ENCODE measurements at regions not wholly inside any gene's neighbourhood (a gene's known extent, or its start where the extent isn't known, plus 50 kb on each side); places are given as distances from the start of the nearest gene placed in this dataset.

GRCh38 chr6:18058429-18058828 lies 64.0 kb downstream of the NHLRC1 start:
- Histone ChIP-seq H3K36me3 (replicated peaks in 1 of 2; ENCODE audit: control insufficient read depth in 1 of 2, insufficient read depth in 2 of 2, low read length in 1 of 2) (no peaks in the 10 kb centered on the region), H4K20me1 (ENCODE audit: insufficient read depth) (no peaks in the 10 kb centered on the region), H3K4me2 (no peak overlapping the region), H3K9me3 (no peaks in the 10 kb centered on the region), H3F3A (replicated peaks; ENCODE audit: insufficient read depth) (no peaks in the 10 kb centered on the region), H3K9ac (no peak overlapping the region), H3K79me2 (ENCODE audit: insufficient read depth) (no peaks in the 10 kb centered on the region), H2AFZ (ENCODE audit: low read depth) (no peak overlapping the region), H3K9me2 (no peaks in the 10 kb centered on the region), H3K27ac (ENCODE audit: low read depth in 2 of 2, low read length in 1 of 2) (no peak overlapping the region), H3K4me1 (ENCODE audit: control insufficient read depth in 1 of 2, insufficient read depth in 2 of 2, low read depth in 1 of 2, low read length in 1 of 2) (no peaks in the 10 kb centered on the region), H3K27me3 (ENCODE audit: insufficient read depth) (no peaks in the 10 kb centered on the region), H3K4me3 (ENCODE audit: low read depth in 2 of 2, low read length in 1 of 2) (no peak overlapping the region)
- CTCF ChIA-PET, result no interaction called here
- no peak for TF ChIP-seq YY1 (IDR thresholded peaks at IDR 0.05; ENCODE audit: low read depth)
- TF ChIP-seq ELF1 (IDR thresholded peaks at IDR 0.05), result no peak
- no peak for TF ChIP-seq USF2 (IDR thresholded peaks at IDR 0.05; ENCODE audit: borderline replicate concordance, low read depth, low read length)
- TF ChIP-seq CHD2 (IDR thresholded peaks at IDR 0.05; ENCODE audit: low read length, partially characterized antibody), result no peak
- no peak for TF ChIP-seq SMC3 (IDR thresholded peaks at IDR 0.05; ENCODE audit: low read depth, low read length)
- no peak for TF ChIP-seq NRF1 (IDR thresholded peaks at IDR 0.05; ENCODE audit: low read depth, low read length)
- no peak for TF ChIP-seq JUND (IDR thresholded peaks at IDR 0.05)
- TF ChIP-seq EP300 (IDR thresholded peaks at IDR 0.05; ENCODE audit: borderline replicate concordance in 1 of 2, low read depth in 1 of 2, low read length in 1 of 2), result no peak
- no peak for TF ChIP-seq FOSL2 (IDR thresholded peaks at IDR 0.05; ENCODE audit: borderline replicate concordance, low read depth)
- no peak for TF ChIP-seq REST (IDR thresholded peaks at IDR 0.05; ENCODE audit: low read depth, low read length)
- no peak for TF ChIP-seq MXI1 (IDR thresholded peaks at IDR 0.05; ENCODE audit: low read depth, low read length)
- TF ChIP-seq FOXJ3 (CRISPR knock-in tag; IDR thresholded peaks at IDR 0.05), result no peak
- TF ChIP-seq TEAD4 (IDR thresholded peaks at IDR 0.05; ENCODE audit: borderline replicate concordance, insufficient read depth), result no peak
- TF ChIP-seq MEF2A (IDR thresholded peaks at IDR 0.05; ENCODE audit: borderline replicate concordance, low read depth), result no peak
- TF ChIP-seq EZH2phosphoT487 (IDR thresholded peaks at IDR 0.05; ENCODE audit: borderline replicate concordance, low read depth), result no peak
- no peak for DNase-seq
- 79% methylated on average over 5 of the region's 5 CpGs for WGBS (ENCODE audit: low lambda C conversion rate)
- POLR2A ChIA-PET, result no interaction called here

Measured in SK-N-SH (cell line).